ENCODE measurements at regions not wholly inside any gene's neighbourhood (a gene's known extent, or its start where the extent isn't known, plus 50 kb on each side); places are given as distances from the start of the nearest gene placed in this dataset.
A peak's percentile ranks its signal among the peaks of the same experiment; 100 is the strongest.

- H3K27me3 ChIP-seq (ENCODE audit: control insufficient read depth, insufficient read depth, low read length) = no peaks in the 10 kb centered on the region
- H3K4me1 ChIP-seq (ENCODE audit: control insufficient read depth in 2 of 3, insufficient read depth in 2 of 3, low read depth in 1 of 3, low read length in 3 of 3) = no peaks in the 10 kb centered on the region
- no peak overlapping the region for H3K9ac ChIP-seq (ENCODE audit: low read length in 3 of 3)
- TF ChIP-seq CTCF (IDR thresholded peaks at IDR 0.05; ENCODE audit: borderline replicate concordance, extremely low read depth, insufficient read depth) = no peak
- H3K27ac ChIP-seq (ENCODE audit: low read depth in 2 of 2, low read length in 2 of 2) = no peak overlapping the region
- H3K36me3 ChIP-seq (ENCODE audit: control insufficient read depth in 2 of 3, insufficient read depth in 3 of 3, low read length in 3 of 3) = no peaks in the 10 kb centered on the region
- DNase-seq (no peak), FAIRE-seq (no peak)
- no peak overlapping the region for H3K4me3 ChIP-seq (ENCODE audit: low read length in 3 of 3)
- intact Hi-C loops (cut with DNase I) = no loop called here
- no peaks in the 10 kb centered on the region for H3K9me3 ChIP-seq (ENCODE audit: control insufficient read depth in 2 of 3, insufficient read depth in 1 of 3, low read length in 3 of 3)
Observed at GRCh38 chr6:81373414-81373813, 379.1 kb downstream of the TENT5A start.

GRCh38 chr6:81371930-81372329 lies 380.6 kb downstream of the TENT5A start:
- no peak overlapping the region for H3K4me3 ChIP-seq (ENCODE audit: low read length in 3 of 3)
- H3K27ac ChIP-seq (ENCODE audit: low read depth in 2 of 2, low read length in 2 of 2) = no peak overlapping the region
- no peak overlapping the region for H3K9ac ChIP-seq (ENCODE audit: low read length in 3 of 3)
- no peaks in the 10 kb centered on the region for H3K36me3 ChIP-seq (ENCODE audit: control insufficient read depth in 2 of 3, insufficient read depth in 3 of 3, low read length in 3 of 3)
- no peak for FAIRE-seq
- no peak for DNase-seq
- H3K27me3 ChIP-seq (ENCODE audit: control insufficient read depth, insufficient read depth, low read length) = no peaks in the 10 kb centered on the region
- TF ChIP-seq CTCF (IDR thresholded peaks at IDR 0.05; ENCODE audit: borderline replicate concordance, extremely low read depth, insufficient read depth) = no peak
- H3K9me3 ChIP-seq (ENCODE audit: control insufficient read depth in 2 of 3, insufficient read depth in 1 of 3, low read length in 3 of 3) = no peaks in the 10 kb centered on the region
- intact Hi-C loops (cut with DNase I) = no loop called here
- no peaks in the 10 kb centered on the region for H3K4me1 ChIP-seq (ENCODE audit: control insufficient read depth in 2 of 3, insufficient read depth in 2 of 3, low read depth in 1 of 3, low read length in 3 of 3)

- Histone ChIP-seq H3K36me3 (ENCODE audit: control insufficient read depth in 2 of 3, insufficient read depth in 3 of 3, low read length in 3 of 3) (no peaks in the 10 kb centered on the region), H3K4me1 (ENCODE audit: control insufficient read depth in 2 of 3, insufficient read depth in 2 of 3, low read depth in 1 of 3, low read length in 3 of 3) (no peaks in the 10 kb centered on the region), H3K27ac (ENCODE audit: low read depth in 2 of 2, low read length in 2 of 2) (no peak overlapping the region), H3K27me3 (ENCODE audit: control insufficient read depth, insufficient read depth, low read length) (no peaks in the 10 kb centered on the region), H3K4me3 (ENCODE audit: low read length in 3 of 3) (no peak overlapping the region), H3K9me3 (ENCODE audit: control insufficient read depth in 2 of 3, insufficient read depth in 1 of 3, low read length in 3 of 3) (no peaks in the 10 kb centered on the region), H3K9ac (ENCODE audit: low read length in 3 of 3) (no peak overlapping the region)
- FAIRE-seq (no peak), DNase-seq (peak in 2 of 5 donors; percentile 4 to 5)
- TF ChIP-seq CTCF (IDR thresholded peaks at IDR 0.05; ENCODE audit: borderline replicate concordance, extremely low read depth, insufficient read depth) = no peak
- intact Hi-C loops (cut with DNase I) = no loop called here
Observed at GRCh38 chr6:81366972-81367371, 385.5 kb downstream of the TENT5A start.

GRCh38 chr6:81362246-81362645 lies 390.2 kb downstream of the TENT5A start:
- Histone ChIP-seq H3K9ac (ENCODE audit: low read length in 3 of 3) (no peak overlapping the region), H3K4me1 (ENCODE audit: control insufficient read depth in 2 of 3, insufficient read depth in 2 of 3, low read depth in 1 of 3, low read length in 3 of 3) (no peaks in the 10 kb centered on the region), H3K27me3 (ENCODE audit: control insufficient read depth, insufficient read depth, low read length) (no peaks in the 10 kb centered on the region), H3K4me3 (ENCODE audit: low read length in 3 of 3) (no peak overlapping the region), H3K9me3 (ENCODE audit: control insufficient read depth in 2 of 3, insufficient read depth in 1 of 3, low read length in 3 of 3) (no peaks in the 10 kb centered on the region), H3K27ac (ENCODE audit: low read depth in 2 of 2, low read length in 2 of 2) (no peak overlapping the region), H3K36me3 (ENCODE audit: control insufficient read depth in 2 of 3, insufficient read depth in 3 of 3, low read length in 3 of 3) (no peaks in the 10 kb centered on the region)
- DNase-seq (no peak), FAIRE-seq (no peak)
- TF ChIP-seq CTCF (IDR thresholded peaks at IDR 0.05; ENCODE audit: borderline replicate concordance, extremely low read depth, insufficient read depth) = no peak
- intact Hi-C loops (cut with DNase I) = no loop called here

All from kidney (tissue), 13 donors.